SK-N-SH treated with all-trans-retinoic acid at 6 μM for 48 hours (cell line): ENCODE measurements at regions not wholly inside any gene's neighbourhood (a gene's known extent, or its start where the extent isn't known, plus 50 kb on each side); places are given as distances from the start of the nearest gene placed in this dataset.

Source experiments
- ATAC-seq: fragments of 200-7000 bp; cut with Tn5 transposase; 3 replicates; pipeline ENCODE4 v1.9.1; 2020; ENCODE audit warnings: mild to moderate bottlenecking, moderate library complexity
- ARNTL ChIP-seq: fragments of 450-650 bp; formaldehyde crosslinking; IDR thresholded peaks from 2 replicates; pipeline ENCODE4 v1.5.0; 2020; ENCODE audit warnings: low read depth, mild to moderate bottlenecking, moderate library complexity, borderline replicate concordance
- BACH2 ChIP-seq: fragments of 250-450 bp; sonication (Bioruptor Pico); IDR thresholded peaks from 2 replicates; pipeline ENCODE4 v1.9.0; 2021; ENCODE audit warnings: mild to moderate bottlenecking, borderline replicate concordance
- CSDC2 ChIP-seq: fragments of 250-450 bp; sonication (Bioruptor Pico); IDR thresholded peaks from 2 replicates; pipeline ENCODE4 v1.5.0; 2020; ENCODE audit warnings: mild to moderate bottlenecking, moderate library complexity
- ESRRG ChIP-seq: fragments of 250-450 bp; sonication (Bioruptor Pico); IDR thresholded peaks from 2 replicates; pipeline ENCODE4 v1.6.1; 2021; ENCODE audit warnings: mild to moderate bottlenecking
- GLIS3 ChIP-seq: fragments of 250-450 bp; sonication (Bioruptor Pico); IDR thresholded peaks from 2 replicates; pipeline ENCODE4 v1.5.0; 2020; ENCODE audit warnings: mild to moderate bottlenecking, moderate library complexity
- ISL1 ChIP-seq: fragments of 250-450 bp; sonication (Bioruptor Pico); IDR thresholded peaks from 2 replicates; pipeline ENCODE4 v2.1.2; 2022; ENCODE audit warnings: mild to moderate bottlenecking, moderate library complexity
- OSR1 ChIP-seq: fragments of 250-450 bp; sonication (Bioruptor Pico); IDR thresholded peaks from 2 replicates; pipeline ENCODE4 v1.8.0; 2022; ENCODE audit warnings: moderate library complexity, mild to moderate bottlenecking, inconsistent platforms
- PPARA ChIP-seq: fragments of 250-450 bp; sonication (Bioruptor Pico); IDR thresholded peaks from 2 replicates; pipeline ENCODE4 v1.5.0; 2020; ENCODE audit warnings: mild to moderate bottlenecking, borderline replicate concordance
- RARB ChIP-seq: fragments of 250-450 bp; sonication (Bioruptor Pico); IDR thresholded peaks from 2 replicates; pipeline ENCODE4 v1.8.0; 2021; ENCODE audit warnings: mild to moderate bottlenecking, moderate library complexity
- SNAI2 ChIP-seq: fragments of 250-450 bp; sonication (Bioruptor Pico); IDR thresholded peaks from 2 replicates; pipeline ENCODE4 v1.5.0; 2020; ENCODE audit warnings: mild to moderate bottlenecking, moderate library complexity
- TCF4 ChIP-seq: fragments of 250-450 bp; sonication (Bioruptor Pico); IDR thresholded peaks from 2 replicates; pipeline ENCODE4 v1.8.0; 2021; ENCODE audit warnings: mild to moderate bottlenecking, moderate library complexity, borderline replicate concordance
- TOX ChIP-seq: fragments of 250-450 bp; sonication (Bioruptor Pico); IDR thresholded peaks from 2 replicates; pipeline ENCODE4 v1.8.0; 2021; ENCODE audit warnings: mild to moderate bottlenecking, moderate library complexity, borderline replicate concordance
- ZFP3 ChIP-seq: fragments of 250-450 bp; sonication (Bioruptor Pico); IDR thresholded peaks from 2 replicates; pipeline ENCODE4 v1.5.0; 2020; ENCODE audit warnings: mild to moderate bottlenecking, moderate library complexity
- ZFP30 ChIP-seq: fragments of 450-650 bp; formaldehyde crosslinking; IDR thresholded peaks from 2 replicates; pipeline ENCODE4 v1.5.0; 2022; ENCODE audit warnings: mild to moderate bottlenecking, moderate library complexity
- ZNF565 ChIP-seq: fragments of 450-650 bp; formaldehyde crosslinking; conservative IDR thresholded peaks from 2 replicates; pipeline ENCODE4 v1.5.0; 2020; ENCODE audit warnings: low read depth, mild to moderate bottlenecking, moderate library complexity
- ZNF70 ChIP-seq: fragments of 450-650 bp; formaldehyde crosslinking; IDR thresholded peaks from 2 replicates; pipeline ENCODE4 v1.5.0; 2020; ENCODE audit warnings: mild to moderate bottlenecking, moderate library complexity
- ZNF8 ChIP-seq: fragments of 450-650 bp; formaldehyde crosslinking; IDR thresholded peaks from 2 replicates; pipeline ENCODE4 v1.5.0; 2020; ENCODE audit warnings: mild to moderate bottlenecking, moderate library complexity
- TF ChIP-seq, protein P1 (sequence below): fragments of 250-450 bp; sonication (Bioruptor Pico); IDR thresholded peaks from 2 replicates; pipeline ENCODE4 v1.5.0; 2020; ENCODE audit warnings: mild to moderate bottlenecking, moderate library complexity
- TF ChIP-seq, protein P2 (sequence below): fragments of 250-450 bp; sonication (Bioruptor Pico); IDR thresholded peaks from 2 replicates; pipeline ENCODE4 v1.8.0; 2020; ENCODE audit warnings: mild to moderate bottlenecking, moderate library complexity, borderline replicate concordance
- TF ChIP-seq, protein P3 (sequence below): fragments of 250-450 bp; sonication (Bioruptor Pico); IDR thresholded peaks from 2 replicates; pipeline ENCODE4 v1.5.1; 2021; ENCODE audit warnings: mild to moderate bottlenecking, moderate library complexity
- TF ChIP-seq, protein P4 (sequence below): fragments of 250-450 bp; sonication (Bioruptor Pico); IDR thresholded peaks from 2 replicates; pipeline ENCODE4 v1.8.0; 2021; ENCODE audit warnings: low read depth, mild to moderate bottlenecking, moderate library complexity, borderline replicate concordance

DNA sequence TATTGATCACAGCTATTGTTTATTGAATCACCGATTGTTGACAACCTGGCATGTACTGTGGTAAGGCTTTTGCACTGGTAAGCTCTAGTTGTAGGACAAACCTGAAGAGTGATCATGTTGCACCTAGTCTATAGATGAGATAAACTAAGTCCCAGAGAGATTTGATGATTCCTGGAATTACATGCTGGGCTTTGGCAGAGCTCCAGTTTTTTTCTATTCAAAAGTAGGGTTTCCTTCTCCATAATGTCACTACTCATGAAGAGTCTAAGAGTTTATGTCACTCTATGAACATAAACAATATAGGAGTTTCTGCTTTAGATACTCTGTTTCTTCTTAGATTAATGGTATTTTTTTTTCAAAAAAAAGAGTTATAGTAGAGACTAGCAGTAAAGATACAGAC, 72.0 kb downstream of the BMP4 start:
- TF ChIP-seq ESRRG (CRISPR knock-in tag) (no peak), RARB (CRISPR knock-in tag) (no peak), TOX (CRISPR knock-in tag) (no peak), SNAI2 (no peak), BACH2 (CRISPR knock-in tag) (no peak), ZNF565 (CRISPR knock-in tag) (no peak)
- TF ChIP-seq, all 23 proteins: peak for 0
- no peak for ATAC-seq

DNA sequence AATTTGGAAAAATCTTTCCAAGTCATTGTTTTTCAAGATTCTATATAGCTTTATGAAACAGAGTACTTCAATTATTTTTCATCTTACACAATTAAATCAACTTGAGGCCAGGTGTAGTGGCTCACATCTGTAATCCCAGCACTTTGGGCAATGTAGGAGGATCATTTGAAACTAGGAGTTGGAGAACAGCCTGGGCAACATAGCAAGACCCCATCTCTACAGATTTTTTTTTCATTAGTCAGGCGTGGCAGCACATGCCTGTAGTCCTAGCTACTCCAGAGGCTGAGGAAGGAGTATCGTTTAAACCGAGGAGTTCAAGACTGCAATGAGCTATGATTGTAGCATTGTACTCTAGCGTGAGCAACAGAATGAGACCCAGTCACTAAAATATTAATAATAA, 72.9 kb downstream of the BMP4 start:
- TF ChIP-seq TCF4 (no peak), GLIS3 (no peak), ARNTL (CRISPR knock-in tag) (no peak), PPARA (CRISPR knock-in tag) (no peak), ESRRG (CRISPR knock-in tag) (no peak), ISL1 (CRISPR knock-in tag) (no peak), OSR1 (CRISPR knock-in tag) (no peak), BACH2 (CRISPR knock-in tag) (no peak), ZFP30 (no peak), CSDC2 (CRISPR knock-in tag) (no peak), ZFP3 (CRISPR knock-in tag) (no peak), TOX (CRISPR knock-in tag) (no peak), ZNF565 (CRISPR knock-in tag) (no peak), ZNF70 (no peak)
- TF ChIP-seq, protein P1, sequence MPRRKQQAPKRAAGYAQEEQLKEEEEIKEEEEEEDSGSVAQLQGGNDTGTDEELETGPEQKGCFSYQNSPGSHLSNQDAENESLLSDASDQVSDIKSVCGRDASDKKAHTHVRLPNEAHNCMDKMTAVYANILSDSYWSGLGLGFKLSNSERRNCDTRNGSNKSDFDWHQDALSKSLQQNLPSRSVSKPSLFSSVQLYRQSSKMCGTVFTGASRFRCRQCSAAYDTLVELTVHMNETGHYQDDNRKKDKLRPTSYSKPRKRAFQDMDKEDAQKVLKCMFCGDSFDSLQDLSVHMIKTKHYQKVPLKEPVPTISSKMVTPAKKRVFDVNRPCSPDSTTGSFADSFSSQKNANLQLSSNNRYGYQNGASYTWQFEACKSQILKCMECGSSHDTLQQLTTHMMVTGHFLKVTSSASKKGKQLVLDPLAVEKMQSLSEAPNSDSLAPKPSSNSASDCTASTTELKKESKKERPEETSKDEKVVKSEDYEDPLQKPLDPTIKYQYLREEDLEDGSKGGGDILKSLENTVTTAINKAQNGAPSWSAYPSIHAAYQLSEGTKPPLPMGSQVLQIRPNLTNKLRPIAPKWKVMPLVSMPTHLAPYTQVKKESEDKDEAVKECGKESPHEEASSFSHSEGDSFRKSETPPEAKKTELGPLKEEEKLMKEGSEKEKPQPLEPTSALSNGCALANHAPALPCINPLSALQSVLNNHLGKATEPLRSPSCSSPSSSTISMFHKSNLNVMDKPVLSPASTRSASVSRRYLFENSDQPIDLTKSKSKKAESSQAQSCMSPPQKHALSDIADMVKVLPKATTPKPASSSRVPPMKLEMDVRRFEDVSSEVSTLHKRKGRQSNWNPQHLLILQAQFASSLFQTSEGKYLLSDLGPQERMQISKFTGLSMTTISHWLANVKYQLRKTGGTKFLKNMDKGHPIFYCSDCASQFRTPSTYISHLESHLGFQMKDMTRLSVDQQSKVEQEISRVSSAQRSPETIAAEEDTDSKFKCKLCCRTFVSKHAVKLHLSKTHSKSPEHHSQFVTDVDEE (CRISPR knock-in tag): no peak
- TF ChIP-seq, protein P2, sequence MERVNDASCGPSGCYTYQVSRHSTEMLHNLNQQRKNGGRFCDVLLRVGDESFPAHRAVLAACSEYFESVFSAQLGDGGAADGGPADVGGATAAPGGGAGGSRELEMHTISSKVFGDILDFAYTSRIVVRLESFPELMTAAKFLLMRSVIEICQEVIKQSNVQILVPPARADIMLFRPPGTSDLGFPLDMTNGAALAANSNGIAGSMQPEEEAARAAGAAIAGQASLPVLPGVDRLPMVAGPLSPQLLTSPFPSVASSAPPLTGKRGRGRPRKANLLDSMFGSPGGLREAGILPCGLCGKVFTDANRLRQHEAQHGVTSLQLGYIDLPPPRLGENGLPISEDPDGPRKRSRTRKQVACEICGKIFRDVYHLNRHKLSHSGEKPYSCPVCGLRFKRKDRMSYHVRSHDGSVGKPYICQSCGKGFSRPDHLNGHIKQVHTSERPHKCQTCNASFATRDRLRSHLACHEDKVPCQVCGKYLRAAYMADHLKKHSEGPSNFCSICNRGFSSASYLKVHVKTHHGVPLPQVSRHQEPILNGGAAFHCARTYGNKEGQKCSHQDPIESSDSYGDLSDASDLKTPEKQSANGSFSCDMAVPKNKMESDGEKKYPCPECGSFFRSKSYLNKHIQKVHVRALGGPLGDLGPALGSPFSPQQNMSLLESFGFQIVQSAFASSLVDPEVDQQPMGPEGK: no peak
- no peak for ATAC-seq

DNA sequence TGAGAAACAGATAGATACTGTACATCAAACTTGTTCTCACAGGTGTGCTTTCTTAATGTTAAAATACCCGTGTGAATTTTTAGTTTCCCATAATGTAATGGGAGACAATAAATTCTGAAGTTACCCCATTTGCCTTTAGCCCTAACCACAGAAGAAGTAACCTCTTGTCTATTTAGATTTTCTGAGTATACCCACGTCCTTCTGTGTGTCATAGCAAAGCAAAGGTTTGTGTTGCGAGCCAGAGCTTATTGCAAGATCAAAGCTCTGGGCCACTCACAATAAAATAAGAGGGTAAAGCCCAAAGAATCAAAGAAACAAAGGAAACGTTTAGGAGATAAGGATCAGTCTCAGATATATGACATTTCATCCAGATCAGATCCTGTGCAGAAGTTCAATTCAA, 73.9 kb downstream of the BMP4 start:
- no peak for TF ChIP-seq TCF4
- no peak for TF ChIP-seq PPARA (CRISPR knock-in tag)
- TF ChIP-seq, protein P1 (CRISPR knock-in tag): no peak
- no peak for TF ChIP-seq OSR1 (CRISPR knock-in tag)
- no peak for TF ChIP-seq CSDC2 (CRISPR knock-in tag)
- TF ChIP-seq BACH2 (CRISPR knock-in tag): no peak
- TF ChIP-seq ESRRG (CRISPR knock-in tag): no peak
- TF ChIP-seq ZNF8: no peak
- TF ChIP-seq, protein P3, sequence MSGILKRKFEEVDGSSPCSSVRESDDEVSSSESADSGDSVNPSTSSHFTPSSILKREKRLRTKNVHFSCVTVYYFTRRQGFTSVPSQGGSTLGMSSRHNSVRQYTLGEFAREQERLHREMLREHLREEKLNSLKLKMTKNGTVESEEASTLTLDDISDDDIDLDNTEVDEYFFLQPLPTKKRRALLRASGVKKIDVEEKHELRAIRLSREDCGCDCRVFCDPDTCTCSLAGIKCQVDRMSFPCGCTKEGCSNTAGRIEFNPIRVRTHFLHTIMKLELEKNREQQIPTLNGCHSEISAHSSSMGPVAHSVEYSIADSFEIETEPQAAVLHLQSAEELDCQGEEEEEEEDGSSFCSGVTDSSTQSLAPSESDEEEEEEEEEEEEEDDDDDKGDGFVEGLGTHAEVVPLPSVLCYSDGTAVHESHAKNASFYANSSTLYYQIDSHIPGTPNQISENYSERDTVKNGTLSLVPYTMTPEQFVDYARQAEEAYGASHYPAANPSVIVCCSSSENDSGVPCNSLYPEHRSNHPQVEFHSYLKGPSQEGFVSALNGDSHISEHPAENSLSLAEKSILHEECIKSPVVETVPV (CRISPR knock-in tag): no peak
- TF ChIP-seq, protein P4, sequence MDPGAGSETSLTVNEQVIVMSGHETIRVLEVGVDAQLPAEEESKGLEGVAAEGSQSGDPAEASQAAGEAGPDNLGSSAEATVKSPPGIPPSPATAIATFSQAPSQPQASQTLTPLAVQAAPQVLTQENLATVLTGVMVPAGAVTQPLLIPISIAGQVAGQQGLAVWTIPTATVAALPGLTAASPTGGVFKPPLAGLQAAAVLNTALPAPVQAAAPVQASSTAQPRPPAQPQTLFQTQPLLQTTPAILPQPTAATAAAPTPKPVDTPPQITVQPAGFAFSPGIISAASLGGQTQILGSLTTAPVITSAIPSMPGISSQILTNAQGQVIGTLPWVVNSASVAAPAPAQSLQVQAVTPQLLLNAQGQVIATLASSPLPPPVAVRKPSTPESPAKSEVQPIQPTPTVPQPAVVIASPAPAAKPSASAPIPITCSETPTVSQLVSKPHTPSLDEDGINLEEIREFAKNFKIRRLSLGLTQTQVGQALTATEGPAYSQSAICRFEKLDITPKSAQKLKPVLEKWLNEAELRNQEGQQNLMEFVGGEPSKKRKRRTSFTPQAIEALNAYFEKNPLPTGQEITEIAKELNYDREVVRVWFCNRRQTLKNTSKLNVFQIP (CRISPR knock-in tag): no peak
- TF ChIP-seq, protein P2: no peak
- no peak for TF ChIP-seq ZNF565 (CRISPR knock-in tag)
- no peak for TF ChIP-seq GLIS3
- no peak for TF ChIP-seq SNAI2
- TF ChIP-seq, all 23 proteins: peak for 0
- no peak for ATAC-seq
